ENCODE measurements at regions not wholly inside any gene's neighbourhood (a gene's known extent, or its start where the extent isn't known, plus 50 kb on each side); places are given as distances from the start of the nearest gene placed in this dataset.

DNA sequence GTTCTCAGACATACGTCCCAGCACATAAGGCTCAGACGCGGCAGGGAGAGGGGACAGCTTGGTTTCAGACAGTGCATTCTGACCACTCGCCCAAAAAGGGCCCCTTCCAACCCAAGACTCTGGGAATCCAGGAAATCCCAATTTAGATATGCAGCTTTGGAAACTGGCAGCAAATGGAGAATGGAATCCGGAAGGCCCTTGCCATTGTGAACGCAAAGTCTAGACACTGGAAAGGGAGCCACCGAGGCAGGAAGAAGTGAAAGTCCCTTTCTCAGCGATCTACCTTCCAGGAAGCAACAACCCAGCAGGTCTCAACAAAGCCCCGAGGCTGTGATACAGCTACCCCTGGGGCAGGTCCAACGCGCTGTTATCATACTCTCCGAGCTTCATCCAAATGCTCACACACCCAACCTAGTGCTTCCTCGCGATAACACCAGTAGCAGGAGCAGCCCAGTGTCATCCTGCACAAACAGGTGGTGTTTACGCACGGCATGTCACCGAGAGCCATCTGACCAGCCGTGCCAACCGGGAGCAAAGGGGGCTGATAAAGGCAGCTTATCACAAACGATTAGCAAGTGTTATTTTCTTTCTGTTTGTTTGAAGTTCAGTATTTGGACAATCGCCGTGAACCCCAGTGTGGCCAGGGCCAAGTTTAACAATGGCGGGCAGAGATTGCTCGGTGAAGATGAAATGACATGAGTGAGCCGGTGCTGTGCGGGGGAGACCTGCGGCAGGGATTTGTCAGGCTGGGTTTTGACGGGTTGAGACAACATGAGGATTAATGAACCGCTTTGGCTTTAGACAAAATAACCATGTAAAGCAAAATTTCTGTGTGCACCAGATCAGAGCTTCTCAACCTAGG, 240.6 kb downstream of the FOXL1 start:
- no peak for TF ChIP-seq TAF1 (conservative IDR thresholded peaks at IDR 0.05)
- TF ChIP-seq, protein P1, sequence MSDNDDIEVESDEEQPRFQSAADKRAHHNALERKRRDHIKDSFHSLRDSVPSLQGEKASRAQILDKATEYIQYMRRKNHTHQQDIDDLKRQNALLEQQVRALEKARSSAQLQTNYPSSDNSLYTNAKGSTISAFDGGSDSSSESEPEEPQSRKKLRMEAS (IDR thresholded peaks at IDR 0.05) = no peak
- TF ChIP-seq, protein P2, sequence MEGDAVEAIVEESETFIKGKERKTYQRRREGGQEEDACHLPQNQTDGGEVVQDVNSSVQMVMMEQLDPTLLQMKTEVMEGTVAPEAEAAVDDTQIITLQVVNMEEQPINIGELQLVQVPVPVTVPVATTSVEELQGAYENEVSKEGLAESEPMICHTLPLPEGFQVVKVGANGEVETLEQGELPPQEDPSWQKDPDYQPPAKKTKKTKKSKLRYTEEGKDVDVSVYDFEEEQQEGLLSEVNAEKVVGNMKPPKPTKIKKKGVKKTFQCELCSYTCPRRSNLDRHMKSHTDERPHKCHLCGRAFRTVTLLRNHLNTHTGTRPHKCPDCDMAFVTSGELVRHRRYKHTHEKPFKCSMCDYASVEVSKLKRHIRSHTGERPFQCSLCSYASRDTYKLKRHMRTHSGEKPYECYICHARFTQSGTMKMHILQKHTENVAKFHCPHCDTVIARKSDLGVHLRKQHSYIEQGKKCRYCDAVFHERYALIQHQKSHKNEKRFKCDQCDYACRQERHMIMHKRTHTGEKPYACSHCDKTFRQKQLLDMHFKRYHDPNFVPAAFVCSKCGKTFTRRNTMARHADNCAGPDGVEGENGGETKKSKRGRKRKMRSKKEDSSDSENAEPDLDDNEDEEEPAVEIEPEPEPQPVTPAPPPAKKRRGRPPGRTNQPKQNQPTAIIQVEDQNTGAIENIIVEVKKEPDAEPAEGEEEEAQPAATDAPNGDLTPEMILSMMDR (IDR thresholded peaks at IDR 0.05; ENCODE audit: low read depth, low read length, missing input control) = no peak
- TF ChIP-seq, protein P3, sequence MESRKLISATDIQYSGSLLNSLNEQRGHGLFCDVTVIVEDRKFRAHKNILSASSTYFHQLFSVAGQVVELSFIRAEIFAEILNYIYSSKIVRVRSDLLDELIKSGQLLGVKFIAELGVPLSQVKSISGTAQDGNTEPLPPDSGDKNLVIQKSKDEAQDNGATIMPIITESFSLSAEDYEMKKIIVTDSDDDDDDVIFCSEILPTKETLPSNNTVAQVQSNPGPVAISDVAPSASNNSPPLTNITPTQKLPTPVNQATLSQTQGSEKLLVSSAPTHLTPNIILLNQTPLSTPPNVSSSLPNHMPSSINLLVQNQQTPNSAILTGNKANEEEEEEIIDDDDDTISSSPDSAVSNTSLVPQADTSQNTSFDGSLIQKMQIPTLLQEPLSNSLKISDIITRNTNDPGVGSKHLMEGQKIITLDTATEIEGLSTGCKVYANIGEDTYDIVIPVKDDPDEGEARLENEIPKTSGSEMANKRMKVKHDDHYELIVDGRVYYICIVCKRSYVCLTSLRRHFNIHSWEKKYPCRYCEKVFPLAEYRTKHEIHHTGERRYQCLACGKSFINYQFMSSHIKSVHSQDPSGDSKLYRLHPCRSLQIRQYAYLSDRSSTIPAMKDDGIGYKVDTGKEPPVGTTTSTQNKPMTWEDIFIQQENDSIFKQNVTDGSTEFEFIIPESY (IDR thresholded peaks at IDR 0.05) = no peak
- no peak for TF ChIP-seq HNF4G (IDR thresholded peaks at IDR 0.05)
- no peak for TF ChIP-seq GABPA (IDR thresholded peaks at IDR 0.05 in 1 of 2, conservative IDR thresholded peaks at IDR 0.05 in 1 of 2)
- no peak for TF ChIP-seq YY1 (IDR thresholded peaks at IDR 0.05)
- no peak for TF ChIP-seq FOXA1 (IDR thresholded peaks at IDR 0.05)
- no peak for TF ChIP-seq EGR1 (IDR thresholded peaks at IDR 0.05; ENCODE audit: low read depth in 2 of 2)
- TF ChIP-seq RXRA (IDR thresholded peaks at IDR 0.05) = no peak
- TF ChIP-seq SP1 (IDR thresholded peaks at IDR 0.05) = no peak
- WGBS = 19% methylated on average over 29 of the region's 29 CpGs
- Histone ChIP-seq H3K9me3 (ENCODE audit: control insufficient read depth in 4 of 4, low read length in 3 of 4) (no peaks in the 10 kb centered on the region), H3K9ac (ENCODE audit: low read depth in 1 of 2, low read length in 2 of 2) (no peak overlapping the region), H3K27ac (ENCODE audit: low read depth in 1 of 2, low read length in 2 of 2) (no peak overlapping the region), H3K27me3 (ENCODE audit: control insufficient read depth in 4 of 4, insufficient read depth in 4 of 4, low read length in 3 of 4) (peaks cover 0 to 8% (median 1%) of the 10 kb centered on the region in 4 donors), H3K4me1 (ENCODE audit: control insufficient read depth in 4 of 4, insufficient read depth in 4 of 4, low read length in 3 of 4) (peaks cover 0 to 6% (median 0%) of the 10 kb centered on the region in 4 donors), H3K36me3 (ENCODE audit: control insufficient read depth in 4 of 4, insufficient read depth in 3 of 4, low read depth in 1 of 4, low read length in 3 of 4) (no peaks in the 10 kb centered on the region), H3K4me3 (ENCODE audit: low read depth in 1 of 3, low read length in 3 of 3) (no peak overlapping the region)
- DNase-seq (ENCODE audit: low spot score) = no peak

DNA sequence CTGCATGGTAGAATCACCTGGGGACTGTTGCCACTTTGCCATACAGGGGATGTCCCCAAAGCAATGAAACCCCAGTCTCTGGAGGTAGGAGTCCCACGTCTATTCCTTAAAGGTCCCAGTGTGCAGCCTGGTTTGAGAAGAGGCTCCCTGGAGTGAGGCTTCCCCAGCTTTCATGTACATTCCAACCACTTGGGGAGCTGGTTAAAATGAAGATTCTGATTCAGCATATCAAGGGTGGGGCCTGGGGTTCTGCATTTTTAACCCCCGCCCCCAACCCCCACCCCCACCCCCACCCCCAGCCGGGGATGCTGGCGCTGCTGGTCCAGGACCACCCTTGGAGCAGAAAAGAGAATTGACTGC, 241.2 kb downstream of the FOXL1 start:
- Histone ChIP-seq H3K27me3 (ENCODE audit: control insufficient read depth in 4 of 4, insufficient read depth in 4 of 4, low read length in 3 of 4) (peaks cover 0 to 8% (median 1%) of the 10 kb centered on the region in 4 donors), H3K36me3 (ENCODE audit: control insufficient read depth in 4 of 4, insufficient read depth in 3 of 4, low read depth in 1 of 4, low read length in 3 of 4) (no peaks in the 10 kb centered on the region), H3K4me3 (ENCODE audit: low read depth in 1 of 3, low read length in 3 of 3) (no peak overlapping the region), H3K4me1 (ENCODE audit: control insufficient read depth in 4 of 4, insufficient read depth in 4 of 4, low read length in 3 of 4) (peaks cover 0 to 6% (median 0%) of the 10 kb centered on the region in 4 donors), H3K9me3 (ENCODE audit: control insufficient read depth in 4 of 4, low read length in 3 of 4) (no peaks in the 10 kb centered on the region), H3K27ac (ENCODE audit: low read depth in 1 of 2, low read length in 2 of 2) (no peak overlapping the region), H3K9ac (ENCODE audit: low read depth in 1 of 2, low read length in 2 of 2) (no peak overlapping the region)
- no peak for DNase-seq (ENCODE audit: low spot score)
- TF ChIP-seq FOXA1 (IDR thresholded peaks at IDR 0.05) = no peak
- TF ChIP-seq, protein P2 (IDR thresholded peaks at IDR 0.05; ENCODE audit: low read depth, low read length, missing input control) = no peak
- no peak for TF ChIP-seq RXRA (IDR thresholded peaks at IDR 0.05)
- no peak for TF ChIP-seq NR2F2 (IDR thresholded peaks at IDR 0.05)
- no peak for TF ChIP-seq EGR1 (IDR thresholded peaks at IDR 0.05; ENCODE audit: low read depth in 2 of 2)
- TF ChIP-seq HNF4A (conservative IDR thresholded peaks at IDR 0.05) = no peak
- TF ChIP-seq SP1 (IDR thresholded peaks at IDR 0.05) = no peak
- no peak for TF ChIP-seq GABPA (IDR thresholded peaks at IDR 0.05 in 1 of 2, conservative IDR thresholded peaks at IDR 0.05 in 1 of 2)
- no peak for TF ChIP-seq JUND (IDR thresholded peaks at IDR 0.05)
- TF ChIP-seq, protein P1 (IDR thresholded peaks at IDR 0.05) = no peak
- TF ChIP-seq RAD21 (IDR thresholded peaks at IDR 0.05) = no peak
- TF ChIP-seq, protein P4, sequence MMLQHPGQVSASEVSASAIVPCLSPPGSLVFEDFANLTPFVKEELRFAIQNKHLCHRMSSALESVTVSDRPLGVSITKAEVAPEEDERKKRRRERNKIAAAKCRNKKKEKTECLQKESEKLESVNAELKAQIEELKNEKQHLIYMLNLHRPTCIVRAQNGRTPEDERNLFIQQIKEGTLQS (IDR thresholded peaks at IDR 0.05) = no peak
- 20% methylated on average over 4 of the region's 4 CpGs for WGBS

Measured in liver (tissue), 8 donors.